ENCODE measurements at regions not wholly inside any gene's neighbourhood (a gene's known extent, or its start where the extent isn't known, plus 50 kb on each side); places are given as distances from the start of the nearest gene placed in this dataset.

DNA sequence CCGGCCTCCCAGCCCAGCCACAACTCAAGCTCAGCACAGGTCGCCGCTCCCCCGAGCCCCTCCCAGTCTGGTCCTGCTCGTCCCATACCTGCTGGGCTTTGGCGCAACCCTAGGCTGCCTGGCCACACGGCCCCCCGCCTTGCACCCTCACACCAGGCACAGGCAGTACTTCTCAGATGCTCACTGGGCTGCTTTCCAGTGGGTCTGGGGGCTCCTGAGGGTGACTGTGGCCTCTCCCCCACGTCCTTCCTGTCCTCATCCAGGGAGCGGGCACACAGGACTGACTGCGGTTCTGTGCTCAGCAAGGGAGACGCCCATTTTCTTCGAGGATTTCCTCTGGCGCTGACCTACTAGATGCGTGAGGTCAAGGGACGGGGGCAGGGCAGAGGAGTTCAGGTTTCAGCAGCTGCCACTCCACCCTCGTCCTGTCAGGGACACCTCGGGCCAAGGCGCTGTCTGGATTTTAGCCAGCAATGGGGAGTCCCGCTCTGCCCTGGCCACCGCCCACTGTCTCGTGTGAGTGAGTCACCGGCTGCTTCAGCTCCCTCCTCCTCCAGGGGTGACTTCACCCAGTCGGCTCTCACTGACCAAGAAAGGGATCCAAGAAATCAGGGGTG is 115.8 kb downstream of the NPIPB11 start (continued):
- TF ChIP-seq MGA (IDR thresholded peaks at IDR 0.05) (peak; percentile 64), ETV1 (tag; conservative IDR thresholded peaks at IDR 0.05; ENCODE audit: low read depth) (peak; percentile 56), HNRNPUL1 (IDR thresholded peaks at IDR 0.05; ENCODE audit: low read length) (no peak), ZNF24 (IDR thresholded peaks at IDR 0.05) (peak; percentile 34; the same call in 1 of the 2 replicates), MYNN (IDR thresholded peaks at IDR 0.05) (peak; percentile 88), MYNN (CRISPR knock-in tag; IDR thresholded peaks at IDR 0.05) (no peak), CHCHD3 (CRISPR knock-in tag; IDR thresholded peaks at IDR 0.05) (no peak), POLR2G (IDR thresholded peaks at IDR 0.05; ENCODE audit: low read depth, low read length) (peak; percentile 68), ATF7 (IDR thresholded peaks at IDR 0.05) (peak; percentile 96), CREM (IDR thresholded peaks at IDR 0.05; ENCODE audit: low read depth) (peak; percentile 65), TAF9B (IDR thresholded peaks at IDR 0.05; ENCODE audit: partially characterized antibody) (peak; percentile 97), RNF2 (IDR thresholded peaks at IDR 0.05) (peak; percentile 82)
- TF ChIP-seq, protein P1, sequence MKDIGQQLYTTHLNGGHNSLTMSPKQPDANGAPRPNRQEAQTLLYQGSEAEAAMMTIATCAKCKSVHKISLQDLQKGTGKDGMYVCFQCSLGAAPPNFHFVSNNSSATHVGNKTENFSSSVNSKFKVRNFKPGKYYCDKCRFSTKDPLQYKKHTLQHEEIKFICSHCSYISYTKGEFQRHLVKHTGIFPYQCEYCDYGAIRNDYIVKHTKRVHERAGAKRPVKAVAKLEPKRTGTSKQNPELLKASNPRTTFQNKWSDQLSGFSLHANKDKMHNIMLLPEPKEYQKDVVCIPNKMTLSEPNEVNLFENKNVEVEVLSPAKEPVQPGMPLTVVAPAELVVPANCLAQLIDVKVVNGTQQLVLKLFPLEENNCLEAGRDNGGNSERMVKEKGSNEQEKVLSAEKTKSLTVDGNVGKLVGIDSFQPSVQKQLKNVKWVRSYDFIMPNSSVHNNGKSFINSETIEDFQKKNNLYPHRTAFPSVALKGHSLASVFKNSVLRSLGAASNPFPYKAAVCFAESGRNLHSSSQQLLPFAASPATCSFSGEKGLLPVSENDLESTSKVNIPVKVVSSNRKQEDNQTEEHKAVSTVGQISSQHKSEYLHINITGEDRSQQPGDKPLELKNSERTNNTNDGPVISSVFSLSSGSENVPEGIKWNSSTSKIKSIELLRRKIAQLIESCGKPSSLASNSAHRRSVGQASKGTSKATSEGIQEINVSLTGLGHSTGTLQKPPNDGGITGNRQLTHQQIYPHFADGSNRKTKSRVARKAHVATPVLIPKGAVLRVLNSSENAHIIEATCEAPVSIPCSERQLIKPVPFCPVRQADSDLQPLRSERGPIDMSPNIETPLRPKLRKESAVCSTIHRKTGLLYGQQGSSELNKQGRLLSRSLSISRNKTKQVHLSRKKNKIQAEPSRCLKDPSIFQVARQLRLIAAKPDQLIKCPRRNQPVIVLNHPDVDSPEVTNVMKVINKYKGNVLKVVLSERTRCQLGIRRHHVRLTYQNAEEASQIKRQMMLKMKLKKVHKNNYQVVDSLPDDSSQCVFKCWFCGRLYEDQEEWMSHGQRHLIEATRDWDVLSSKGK (CRISPR knock-in tag; IDR thresholded peaks at IDR 0.05): no peak
- TF ChIP-seq, protein P2, sequence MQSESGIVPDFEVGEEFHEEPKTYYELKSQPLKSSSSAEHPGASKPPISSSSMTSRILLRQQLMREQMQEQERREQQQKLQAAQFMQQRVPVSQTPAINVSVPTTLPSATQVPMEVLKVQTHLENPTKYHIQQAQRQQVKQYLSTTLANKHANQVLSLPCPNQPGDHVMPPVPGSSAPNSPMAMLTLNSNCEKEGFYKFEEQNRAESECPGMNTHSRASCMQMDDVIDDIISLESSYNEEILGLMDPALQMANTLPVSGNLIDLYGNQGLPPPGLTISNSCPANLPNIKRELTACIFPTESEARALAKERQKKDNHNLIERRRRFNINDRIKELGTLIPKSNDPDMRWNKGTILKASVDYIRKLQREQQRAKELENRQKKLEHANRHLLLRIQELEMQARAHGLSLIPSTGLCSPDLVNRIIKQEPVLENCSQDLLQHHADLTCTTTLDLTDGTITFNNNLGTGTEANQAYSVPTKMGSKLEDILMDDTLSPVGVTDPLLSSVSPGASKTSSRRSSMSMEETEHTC (IDR thresholded peaks at IDR 0.05): peak; percentile 99

Measured in K562 (cell line).